Mucosa of descending colon (tissue), 3 donors: ENCODE measurements at regions not wholly inside any gene's neighbourhood (a gene's known extent, or its start where the extent isn't known, plus 50 kb on each side); places are given as distances from the start of the nearest gene placed in this dataset.

ENCODE experiments used
- ATAC-seq: fragments of 200-7000 bp; cut with Tn5 transposase; one replicate; pipeline ENCODE4 v1.9.1; 2020; ENCODE audit warnings: mild to moderate bottlenecking, moderate library complexity
- DNase-seq, 3 donors: peaks; one replicate each; pipeline ENCODE4 v3.0.0-alpha.2; 2020
- H3K36me3 ChIP-seq: fragments of 200-600 bp; one replicate; pipeline ENCODE4 v1.8.0; 2021; ENCODE audit warnings: low read depth, mild to moderate bottlenecking
- H3K4me1 ChIP-seq: fragments of 200-600 bp; one replicate; pipeline ENCODE4 v1.8.0; 2021; ENCODE audit warnings: low read depth, mild to moderate bottlenecking
- H3K4me3 ChIP-seq: fragments of 200-600 bp; one replicate; pipeline ENCODE4 v1.8.0; 2021; ENCODE audit warnings: mild to moderate bottlenecking
- H3K9me3 ChIP-seq: fragments of 200-600 bp; one replicate; pipeline ENCODE4 v1.8.0; 2021; ENCODE audit warnings: mild to moderate bottlenecking
- CTCF ChIP-seq: fragments of 200-600 bp; IDR thresholded peaks from one replicate; pipeline ENCODE4 v1.8.0; 2022; ENCODE audit warnings: antibody characterized with exemption, mild to moderate bottlenecking
- intact Hi-C, 2 donors: fragments of 100-400 bp; cut with DNase I in 1 of 2; cut with micrococcal nuclease in 1 of 2; formaldehyde crosslinking; loops; one replicate each; pipeline versions ENCODE4 v1.11.0 to v1.11.1; 2022; cut with DNase I, micrococcal nuclease
- donor health status: DM: no; HTN: no; CAD: no; lungs with moderate emphysema.
- donor health status: DM: no; HTN: no; CAD: no.
- donor health status: DM: no; HTN: yes; CAD: no.

- Histone ChIP-seq H3K9me3 (no peaks in the 10 kb centered on the region), H3K36me3 (no peaks in the 10 kb centered on the region), H3K4me1 (no peaks in the 10 kb centered on the region), H3K4me3 (no peak overlapping the region)
- no peak for DNase-seq
- intact Hi-C loops, result no loop called here
- TF ChIP-seq CTCF, result no peak
- no peak for ATAC-seq
These were observed 122.4 kb downstream of the OLFM1 start for GRCh38 chr9:135209852-135210251.

- no peak overlapping the region for H3K4me3 ChIP-seq
- TF ChIP-seq CTCF, result no peak
- ATAC-seq (no peak), DNase-seq (peak in 2 of 3 donors; percentile 5 to 20)
- no peaks in the 10 kb centered on the region for H3K9me3 ChIP-seq
- H3K4me1 ChIP-seq, result no peaks in the 10 kb centered on the region
- intact Hi-C loops, result no loop called here
- H3K36me3 ChIP-seq, result no peaks in the 10 kb centered on the region
These were observed 123.4 kb downstream of the OLFM1 start for GRCh38 chr9:135210676-135211523.

GRCh38 chr9:135211524-135211890, 124.0 kb downstream of the OLFM1 start:
- Histone ChIP-seq H3K4me3 (no peak overlapping the region), H3K36me3 (no peaks in the 10 kb centered on the region), H3K9me3 (no peaks in the 10 kb centered on the region), H3K4me1 (no peaks in the 10 kb centered on the region)
- no peak for TF ChIP-seq CTCF
- intact Hi-C loops, result no loop called here
- ATAC-seq (no peak), DNase-seq (peak in 2 of 3 donors; percentile 11 to 12)

GRCh38 chr9:135212961-135213360, 125.5 kb downstream of the OLFM1 start:
- intact Hi-C loops, result no loop called here
- H3K4me3 ChIP-seq, result no peak overlapping the region
- no peak for ATAC-seq
- no peak for TF ChIP-seq CTCF
- H3K9me3 ChIP-seq, result no peaks in the 10 kb centered on the region
- H3K36me3 ChIP-seq, result no peaks in the 10 kb centered on the region
- DNase-seq, result no peak
- no peaks in the 10 kb centered on the region for H3K4me1 ChIP-seq

GRCh38 chr9:135213566-135213965, 126.1 kb downstream of the OLFM1 start:
- intact Hi-C loops, result no loop called here
- H3K9me3 ChIP-seq, result no peaks in the 10 kb centered on the region
- no peaks in the 10 kb centered on the region for H3K4me1 ChIP-seq
- H3K4me3 ChIP-seq, result no peak overlapping the region
- H3K36me3 ChIP-seq, result no peaks in the 10 kb centered on the region
- TF ChIP-seq CTCF, result no peak
- DNase-seq, result no peak
- ATAC-seq, result no peak
